Heart left ventricle (tissue), 13 donors: ENCODE measurements at regions not wholly inside any gene's neighbourhood (a gene's known extent, or its start where the extent isn't known, plus 50 kb on each side); places are given as distances from the start of the nearest gene placed in this dataset.

ENCODE experiments used
- CTCF ChIP-seq, 12 donors: fragments of 200-600 bp; sonication (generic) in 4 of 12; IDR thresholded peaks; one replicate each; pipeline versions ENCODE4 v1.5.0 to v1.8.0; 2018 to 2022; ENCODE audit warnings: antibody characterized with exemption in 12 of 12, mild to moderate bottlenecking in 5 of 12
- POLR2A ChIP-seq, 2 donors: fragments of 450-650 bp; IDR thresholded peaks; one replicate each; pipeline ENCODE4 v1.6.1; 2017; ENCODE audit warnings: antibody characterized with exemption in 2 of 2, mild to moderate bottlenecking in 2 of 2, moderate library complexity in 2 of 2
- donor health status: ischemic (EF 13 %, LVEDD 7.1; RV severe dilation, severe dysfunction).
- donor health status: DM: no; HTN: yes; CAD: no.
- donor health status: DM: no; HTN: no; CAD: no.
- donor health status: ischemic (EF 25% LVEDD 6.9; RV normal size, moderate dysfunction).
- donor health status: ischemic (EF 25% LVEDD 5.7; RV mildly dilated, moderate dysfunction).
- donor health status: ischemic (EF 35%, LVEDD 5.7; RV mildly dilated, moderate dysfunction).
- donor health status: nonischemic (EF 11% LVEDD 7.7; RV severe dilation, severe dysfunction).
- donor health status: DM: yes; HTN: yes; CAD: no.
- donor health status: PGD.
- donor health status: ischemic (EF 29% LVEDD 5.4; RV normal size, mild dysfunction).
- donor health status: nonischemic (EF 23%, LVEDD 6.1; RV moderate dilation, normal function).

DNA sequence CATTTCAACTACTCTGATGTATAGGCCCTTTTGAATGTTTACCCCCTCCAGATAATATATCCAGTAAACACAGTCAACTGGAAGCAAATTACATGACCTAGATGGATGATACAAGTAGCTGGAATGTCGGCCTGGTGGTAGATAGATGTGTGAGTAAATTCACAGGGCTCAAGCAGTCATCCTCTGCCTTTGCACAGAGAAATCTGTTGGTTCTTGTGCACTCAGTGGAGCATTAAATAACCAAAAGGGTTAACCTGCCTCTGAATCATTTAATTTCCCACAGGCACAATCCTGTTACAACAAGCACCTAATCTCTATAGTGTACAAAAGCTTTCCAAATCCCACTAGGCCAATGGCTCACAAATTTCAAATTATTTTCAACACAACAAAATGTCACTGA lies 668.3 kb downstream of the DNAH5 start:
- TF ChIP-seq CTCF (IDR thresholded peaks at IDR 0.05) = no peak
- no peak for TF ChIP-seq POLR2A (IDR thresholded peaks at IDR 0.05)
